NCI-H1417 (cell line): ENCODE measurements at regions not wholly inside any gene's neighbourhood (a gene's known extent, or its start where the extent isn't known, plus 50 kb on each side); places are given as distances from the start of the nearest gene placed in this dataset.
A peak's percentile ranks its signal among the peaks of the same experiment; 100 is the strongest.
"Not testable (repeated sequence)": the region's sequence is repeated elsewhere in the genome, so short reads cannot be mapped to it uniquely, and the experiment has no call there.

Experiments used
- DNase-seq, 3 experiments: peaks; one replicate each; lab custom pipeline; 2025; lab: John Stamatoyannopoulos, UW

- DNase-seq: peak in 1 of 3 experiments; percentile 11
Measured at GRCh38 chr5:15021266-15022046, 149.9 kb upstream of the ANKH start.

DNA sequence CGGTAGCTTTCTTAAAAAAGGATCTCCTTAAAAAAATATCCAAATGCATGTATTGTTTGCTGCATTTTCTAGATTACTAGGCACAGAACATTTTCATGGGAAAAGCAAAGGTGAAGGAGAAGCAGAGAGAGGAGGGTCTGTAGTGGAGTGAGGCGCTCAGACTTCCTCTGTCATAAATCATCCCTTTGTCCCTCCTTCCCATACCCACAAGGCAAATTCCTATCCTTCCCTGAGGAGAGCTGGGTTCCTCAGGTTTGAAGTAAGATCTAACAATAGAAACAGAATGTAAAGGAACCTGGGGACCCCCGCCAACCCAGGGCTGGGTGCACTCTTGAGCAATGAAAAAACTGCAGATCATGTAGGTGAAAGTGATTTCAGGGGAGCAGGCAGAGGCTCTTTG, 149.2 kb upstream of the ANKH start:
- no peak for DNase-seq

DNA sequence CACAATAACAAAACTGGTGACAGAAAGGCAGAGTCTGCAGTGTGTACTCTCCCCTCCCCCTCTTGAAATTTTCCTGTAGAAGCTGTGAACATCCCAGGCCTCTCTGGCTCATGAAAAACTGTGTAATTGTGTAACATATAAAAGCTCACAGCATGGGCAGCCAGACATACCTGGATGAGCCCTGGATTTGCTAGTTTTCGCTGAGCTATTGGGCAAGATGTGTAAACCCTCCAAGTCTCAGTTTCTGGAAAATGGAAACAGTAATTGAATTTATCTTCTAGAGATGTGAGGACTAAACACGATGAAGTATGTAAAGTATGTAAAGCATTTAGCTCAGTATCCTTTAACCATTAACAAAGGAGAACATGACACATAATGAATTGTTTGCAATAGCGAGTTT, 143.2 kb upstream of the ANKH start:
- DNase-seq: no peak

- DNase-seq: peak; percentile 27 to 85 (median 80)
Measured at GRCh38 chr5:15013654-15014463, 142.3 kb upstream of the ANKH start.

- DNase-seq: no peak
Measured at GRCh38 chr5:15012061-15012460, 140.5 kb upstream of the ANKH start.

- no peak for DNase-seq
Measured at GRCh38 chr5:15010936-15011335, 139.4 kb upstream of the ANKH start.

- DNase-seq: peak; percentile 28 to 78 (median 37)
Measured at GRCh38 chr5:15009420-15009819, 137.8 kb upstream of the ANKH start.

- DNase-seq: no peak
Measured at GRCh38 chr5:15008921-15009320, 137.3 kb upstream of the ANKH start.

- peak; percentile 10 to 47 (median 42) for DNase-seq
Measured at GRCh38 chr5:15008476-15008875, 136.9 kb upstream of the ANKH start.

DNA sequence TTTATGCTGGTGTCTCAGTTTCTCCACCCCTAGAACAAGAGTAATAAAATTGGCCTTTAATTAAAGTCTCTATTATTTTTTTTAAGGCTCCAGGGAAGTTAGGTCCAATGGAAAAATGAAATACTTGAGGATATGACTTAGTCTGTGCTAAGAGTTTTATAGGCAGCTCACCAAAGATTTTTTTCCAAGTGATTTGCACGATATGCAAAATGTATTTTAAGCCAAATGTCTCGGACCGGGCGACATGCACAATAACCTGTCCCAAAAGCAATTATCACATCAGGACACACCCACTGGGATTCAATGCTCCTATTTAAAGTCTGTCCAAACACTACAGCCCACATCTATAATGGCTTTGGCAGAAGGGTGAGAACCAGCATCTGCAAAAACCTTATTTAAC, 136.1 kb upstream of the ANKH start:
- no peak for DNase-seq

DNA sequence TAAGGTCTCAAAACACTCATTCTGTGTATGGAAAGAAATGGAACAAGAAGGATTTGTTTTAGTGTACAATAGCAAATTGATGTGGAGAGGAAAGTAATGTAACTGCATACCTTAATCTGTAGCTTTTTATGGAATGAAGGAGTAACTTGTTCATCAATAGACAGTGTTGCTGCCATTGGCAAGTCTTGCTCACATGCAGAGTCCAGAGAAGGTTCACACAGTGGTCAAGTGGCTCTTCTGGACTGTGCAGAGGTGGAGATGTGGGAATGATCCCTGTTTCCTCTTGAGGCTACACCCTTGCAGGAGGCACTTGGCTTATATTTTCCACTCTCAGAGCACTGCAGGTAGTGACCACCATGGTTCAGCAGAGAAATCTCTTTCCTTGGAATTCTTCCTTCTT, 132.9 kb upstream of the ANKH start:
- peak in 1 of 3 experiments; percentile 39 for DNase-seq

GRCh38 chr5:15003511-15003920, 131.9 kb upstream of the ANKH start:
- DNase-seq: peak; percentile 72 to 91 (median 75)

- no peak for DNase-seq
Measured at GRCh38 chr5:15002791-15003190, 131.2 kb upstream of the ANKH start.

DNA sequence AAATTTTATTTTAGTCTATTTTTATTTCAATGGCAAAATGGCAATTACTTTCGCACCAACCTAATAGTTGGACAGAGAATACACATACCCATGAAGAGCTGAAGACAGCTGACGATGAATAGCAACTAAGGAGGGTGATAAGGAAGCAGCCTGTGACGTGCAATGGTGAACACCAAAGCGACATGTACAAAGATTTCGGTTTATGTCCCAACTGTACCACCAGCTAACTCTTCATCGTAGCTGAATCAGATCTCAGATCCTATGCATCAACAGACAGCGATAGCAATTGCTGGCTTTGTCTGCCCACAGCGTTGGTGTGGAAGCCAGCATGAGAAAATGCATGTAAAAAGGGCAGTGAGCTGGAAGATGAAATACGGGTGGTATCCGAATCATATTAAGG, 130.6 kb upstream of the ANKH start:
- no peak for DNase-seq

DNA sequence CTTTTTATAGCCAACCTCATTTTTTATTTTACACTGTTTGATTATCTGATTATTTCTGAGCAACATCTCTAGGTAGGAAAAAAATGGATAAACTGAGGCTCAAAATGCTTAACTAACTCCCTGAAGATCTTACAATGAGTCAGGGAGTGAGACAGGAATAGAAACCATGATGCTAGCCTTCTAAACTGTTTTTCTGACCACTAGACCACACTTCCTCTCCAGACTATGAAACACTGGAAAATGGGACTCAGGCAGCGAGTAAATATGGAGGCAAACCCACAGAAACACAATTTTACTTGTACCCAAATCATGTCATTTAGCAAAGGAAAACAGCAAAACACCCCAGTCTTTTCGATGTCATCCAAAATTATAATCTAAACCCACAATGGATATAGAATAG, 129.9 kb upstream of the ANKH start:
- no peak for DNase-seq

DNA sequence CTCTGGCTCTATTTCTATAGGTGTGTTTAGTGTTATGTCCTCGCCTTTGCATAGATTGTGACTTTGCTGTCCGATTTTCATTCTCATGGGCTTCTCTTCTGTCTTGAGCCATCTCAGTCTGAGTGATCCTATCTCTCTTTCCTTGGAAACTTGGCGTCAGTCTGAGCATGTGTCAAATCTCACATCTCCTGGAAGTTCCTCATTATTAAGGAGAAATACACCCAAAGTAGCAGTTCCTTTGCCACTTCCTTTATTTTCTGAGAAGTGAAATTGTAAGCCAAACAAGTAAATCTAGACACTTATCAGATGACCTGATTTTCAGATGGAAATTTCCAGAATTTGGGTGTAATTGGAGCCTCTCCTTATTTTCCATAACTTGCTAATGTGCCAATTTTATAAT, 126.9 kb upstream of the ANKH start:
- DNase-seq: no peak

DNA sequence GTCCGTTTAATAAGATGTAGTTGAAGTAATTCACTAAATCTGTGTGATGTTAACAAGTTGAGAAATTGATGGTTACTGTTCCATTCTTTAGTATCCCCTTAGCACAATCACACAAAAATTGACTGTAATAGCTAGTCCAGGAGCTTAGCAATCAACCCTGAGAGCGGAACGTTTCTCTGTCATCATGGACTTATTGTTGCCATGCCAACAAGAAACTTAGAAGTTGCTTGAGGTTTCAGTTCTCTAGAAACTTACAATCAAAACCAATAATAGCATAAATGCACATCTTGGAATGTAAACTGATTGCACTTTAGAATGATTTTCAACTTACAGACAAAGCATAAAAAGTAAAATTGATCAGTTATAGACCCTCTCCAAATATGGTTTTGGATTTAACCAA, 125.4 kb upstream of the ANKH start:
- no peak for DNase-seq

GRCh38 chr5:14995229-14995628, 123.7 kb upstream of the ANKH start:
- DNase-seq: no peak

GRCh38 chr5:14993459-14994133, 122.0 kb upstream of the ANKH start:
- DNase-seq: not testable (repeated sequence)

GRCh38 chr5:14992751-14993458, 121.3 kb upstream of the ANKH start:
- DNase-seq: not testable (repeated sequence)

GRCh38 chr5:14988223-14988622, 116.6 kb upstream of the ANKH start:
- DNase-seq: no peak

GRCh38 chr5:14986413-14986812, 114.8 kb upstream of the ANKH start:
- no peak for DNase-seq
